ENCODE measurements at regions not wholly inside any gene's neighbourhood (a gene's known extent, or its start where the extent isn't known, plus 50 kb on each side); places are given as distances from the start of the nearest gene placed in this dataset.
"Not testable (repeated sequence)": the region's sequence is repeated elsewhere in the genome, so short reads cannot be mapped to it uniquely, and the experiment has no call there.

GRCh38 chr1:192496369-192497056, 79.1 kb upstream of the RGS1 start:
- Histone ChIP-seq H3K4me3 (ENCODE audit: low read length in 3 of 3) (no peak overlapping the region), H3K36me3 (ENCODE audit: control insufficient read depth in 3 of 3, insufficient read depth in 3 of 3, low read length in 3 of 3) (no peaks in the 10 kb centered on the region), H3K4me1 (ENCODE audit: control insufficient read depth in 3 of 3, insufficient read depth in 3 of 3, low read length in 3 of 3) (no peaks in the 10 kb centered on the region), H3K9me3 (ENCODE audit: control insufficient read depth in 3 of 3, low read length in 3 of 3) (no peaks in the 10 kb centered on the region), H3K27me3 (ENCODE audit: control insufficient read depth in 3 of 3, insufficient read depth in 3 of 3, low read length in 3 of 3) (no peaks in the 10 kb centered on the region), H3K9ac (ENCODE audit: low read depth in 1 of 3, low read length in 3 of 3) (no peak overlapping the region), H3K27ac (ENCODE audit: low read depth, low read length) (no peak overlapping the region)

GRCh38 chr1:192497214-192497794, 78.3 kb upstream of the RGS1 start:
- Histone ChIP-seq H3K27me3 (ENCODE audit: control insufficient read depth in 3 of 3, insufficient read depth in 3 of 3, low read length in 3 of 3) (no peaks in the 10 kb centered on the region), H3K4me1 (ENCODE audit: control insufficient read depth in 3 of 3, insufficient read depth in 3 of 3, low read length in 3 of 3) (no peaks in the 10 kb centered on the region), H3K27ac (ENCODE audit: low read depth, low read length) (no peak overlapping the region), H3K36me3 (ENCODE audit: control insufficient read depth in 3 of 3, insufficient read depth in 3 of 3, low read length in 3 of 3) (no peaks in the 10 kb centered on the region), H3K4me3 (ENCODE audit: low read length in 3 of 3) (no peak overlapping the region), H3K9ac (ENCODE audit: low read depth in 1 of 3, low read length in 3 of 3) (no peak overlapping the region), H3K9me3 (ENCODE audit: control insufficient read depth in 3 of 3, low read length in 3 of 3) (no peaks in the 10 kb centered on the region)

- not testable (repeated sequence) for H3K9ac ChIP-seq (ENCODE audit: low read depth in 1 of 3, low read length in 3 of 3); H3K36me3 ChIP-seq (ENCODE audit: control insufficient read depth in 3 of 3, insufficient read depth in 3 of 3, low read length in 3 of 3); H3K4me1 ChIP-seq (ENCODE audit: control insufficient read depth in 3 of 3, insufficient read depth in 3 of 3, low read length in 3 of 3); H3K27me3 ChIP-seq (ENCODE audit: control insufficient read depth in 3 of 3, insufficient read depth in 3 of 3, low read length in 3 of 3); H3K4me3 ChIP-seq (ENCODE audit: low read length in 3 of 3); H3K9me3 ChIP-seq (ENCODE audit: control insufficient read depth in 3 of 3, low read length in 3 of 3); H3K27ac ChIP-seq (ENCODE audit: low read depth, low read length)
These were observed 77.5 kb upstream of the RGS1 start for GRCh38 chr1:192498092-192498491.

- H3K27me3 ChIP-seq (ENCODE audit: control insufficient read depth in 3 of 3, insufficient read depth in 3 of 3, low read length in 3 of 3); H3K4me1 ChIP-seq (ENCODE audit: control insufficient read depth in 3 of 3, insufficient read depth in 3 of 3, low read length in 3 of 3); H3K36me3 ChIP-seq (ENCODE audit: control insufficient read depth in 3 of 3, insufficient read depth in 3 of 3, low read length in 3 of 3); H3K27ac ChIP-seq (ENCODE audit: low read depth, low read length); H3K9ac ChIP-seq (ENCODE audit: low read depth in 1 of 3, low read length in 3 of 3); H3K9me3 ChIP-seq (ENCODE audit: control insufficient read depth in 3 of 3, low read length in 3 of 3); H3K4me3 ChIP-seq (ENCODE audit: low read length in 3 of 3): not testable (repeated sequence)
These were observed 76.5 kb upstream of the RGS1 start for GRCh38 chr1:192499061-192499581.

- not testable (repeated sequence) for H3K4me3 ChIP-seq (ENCODE audit: low read length in 3 of 3); H3K36me3 ChIP-seq (ENCODE audit: control insufficient read depth in 3 of 3, insufficient read depth in 3 of 3, low read length in 3 of 3); H3K9ac ChIP-seq (ENCODE audit: low read depth in 1 of 3, low read length in 3 of 3); H3K9me3 ChIP-seq (ENCODE audit: control insufficient read depth in 3 of 3, low read length in 3 of 3); H3K4me1 ChIP-seq (ENCODE audit: control insufficient read depth in 3 of 3, insufficient read depth in 3 of 3, low read length in 3 of 3); H3K27me3 ChIP-seq (ENCODE audit: control insufficient read depth in 3 of 3, insufficient read depth in 3 of 3, low read length in 3 of 3); H3K27ac ChIP-seq (ENCODE audit: low read depth, low read length)
These were observed 75.0 kb upstream of the RGS1 start for GRCh38 chr1:192500541-192500940.

GRCh38 chr1:192506741-192507155, 68.8 kb upstream of the RGS1 start:
- no peaks in the 10 kb centered on the region for H3K27me3 ChIP-seq (ENCODE audit: control insufficient read depth in 3 of 3, insufficient read depth in 3 of 3, low read length in 3 of 3)
- no peak overlapping the region for H3K27ac ChIP-seq (ENCODE audit: low read depth, low read length)
- no peaks in the 10 kb centered on the region for H3K36me3 ChIP-seq (ENCODE audit: control insufficient read depth in 3 of 3, insufficient read depth in 3 of 3, low read length in 3 of 3)
- no peaks in the 10 kb centered on the region for H3K9me3 ChIP-seq (ENCODE audit: control insufficient read depth in 3 of 3, low read length in 3 of 3)
- H3K9ac ChIP-seq (ENCODE audit: low read depth in 1 of 3, low read length in 3 of 3), result no peak overlapping the region
- H3K4me1 ChIP-seq (ENCODE audit: control insufficient read depth in 3 of 3, insufficient read depth in 3 of 3, low read length in 3 of 3), result no peaks in the 10 kb centered on the region
- H3K4me3 ChIP-seq (ENCODE audit: low read length in 3 of 3), result no peak overlapping the region

GRCh38 chr1:192512426-192513162, 63.0 kb upstream of the RGS1 start:
- Histone ChIP-seq H3K4me1 (ENCODE audit: control insufficient read depth in 3 of 3, insufficient read depth in 3 of 3, low read length in 3 of 3) (no peaks in the 10 kb centered on the region), H3K27me3 (ENCODE audit: control insufficient read depth in 3 of 3, insufficient read depth in 3 of 3, low read length in 3 of 3) (no peaks in the 10 kb centered on the region), H3K36me3 (ENCODE audit: control insufficient read depth in 3 of 3, insufficient read depth in 3 of 3, low read length in 3 of 3) (no peaks in the 10 kb centered on the region)

GRCh38 chr1:192513196-192513595, 62.4 kb upstream of the RGS1 start:
- Histone ChIP-seq H3K9ac (ENCODE audit: low read depth in 1 of 3, low read length in 3 of 3) (no peak overlapping the region), H3K4me3 (ENCODE audit: low read length in 3 of 3) (no peak overlapping the region), H3K36me3 (ENCODE audit: control insufficient read depth in 3 of 3, insufficient read depth in 3 of 3, low read length in 3 of 3) (no peaks in the 10 kb centered on the region), H3K9me3 (ENCODE audit: control insufficient read depth in 3 of 3, low read length in 3 of 3) (no peaks in the 10 kb centered on the region), H3K27me3 (ENCODE audit: control insufficient read depth in 3 of 3, insufficient read depth in 3 of 3, low read length in 3 of 3) (no peaks in the 10 kb centered on the region), H3K4me1 (ENCODE audit: control insufficient read depth in 3 of 3, insufficient read depth in 3 of 3, low read length in 3 of 3) (no peaks in the 10 kb centered on the region), H3K27ac (ENCODE audit: low read depth, low read length) (no peak overlapping the region)

More at GRCh38 chr1:192512426-192513162, 63.0 kb upstream of the RGS1 start:
- no peak overlapping the region for H3K9ac ChIP-seq (ENCODE audit: low read depth in 1 of 3, low read length in 3 of 3)
- no peak overlapping the region for H3K4me3 ChIP-seq (ENCODE audit: low read length in 3 of 3)
- H3K27ac ChIP-seq (ENCODE audit: low read depth, low read length), result no peak overlapping the region
- H3K9me3 ChIP-seq (ENCODE audit: control insufficient read depth in 3 of 3, low read length in 3 of 3), result no peaks in the 10 kb centered on the region

- no peak overlapping the region for H3K9ac ChIP-seq (ENCODE audit: low read depth in 1 of 3, low read length in 3 of 3)
- no peaks in the 10 kb centered on the region for H3K36me3 ChIP-seq (ENCODE audit: control insufficient read depth in 3 of 3, insufficient read depth in 3 of 3, low read length in 3 of 3)
- no peaks in the 10 kb centered on the region for H3K27me3 ChIP-seq (ENCODE audit: control insufficient read depth in 3 of 3, insufficient read depth in 3 of 3, low read length in 3 of 3)
- H3K4me1 ChIP-seq (ENCODE audit: control insufficient read depth in 3 of 3, insufficient read depth in 3 of 3, low read length in 3 of 3), result no peaks in the 10 kb centered on the region
- H3K27ac ChIP-seq (ENCODE audit: low read depth, low read length), result no peak overlapping the region
- H3K4me3 ChIP-seq (ENCODE audit: low read length in 3 of 3), result no peak overlapping the region
- no peaks in the 10 kb centered on the region for H3K9me3 ChIP-seq (ENCODE audit: control insufficient read depth in 3 of 3, low read length in 3 of 3)
These were observed 61.9 kb upstream of the RGS1 start for GRCh38 chr1:192513697-192514096.

- H3K36me3 ChIP-seq (ENCODE audit: control insufficient read depth in 3 of 3, insufficient read depth in 3 of 3, low read length in 3 of 3), result no peaks in the 10 kb centered on the region
- H3K4me1 ChIP-seq (ENCODE audit: control insufficient read depth in 3 of 3, insufficient read depth in 3 of 3, low read length in 3 of 3), result no peaks in the 10 kb centered on the region
- H3K9ac ChIP-seq (ENCODE audit: low read depth in 1 of 3, low read length in 3 of 3), result no peak overlapping the region
- no peaks in the 10 kb centered on the region for H3K9me3 ChIP-seq (ENCODE audit: control insufficient read depth in 3 of 3, low read length in 3 of 3)
- no peak overlapping the region for H3K27ac ChIP-seq (ENCODE audit: low read depth, low read length)
- H3K4me3 ChIP-seq (ENCODE audit: low read length in 3 of 3), result peak overlapping the region in 1 of 3 donors; percentile 5
- no peaks in the 10 kb centered on the region for H3K27me3 ChIP-seq (ENCODE audit: control insufficient read depth in 3 of 3, insufficient read depth in 3 of 3, low read length in 3 of 3)
These were observed 58.7 kb upstream of the RGS1 start for GRCh38 chr1:192516776-192517297.
